GM18519 (cell line): ENCODE measurements at regions not wholly inside any gene's neighbourhood (a gene's known extent, or its start where the extent isn't known, plus 50 kb on each side); places are given as distances from the start of the nearest gene placed in this dataset.

ENCODE experiments used
- ATAC-seq: cut with Tn5 transposase; IDR thresholded peaks from one replicate; pipeline ENCODE4 v1.9.1; 2021; ENCODE audit warnings: mild to moderate bottlenecking, moderate library complexity; ENCODE audit not compliant: unreplicated experiment, low FRiP score

- no peak for ATAC-seq
Observed at GRCh38 chr21:17903929-17904639, 84.9 kb upstream of the C21orf91 start.

- ATAC-seq, result no peak
Observed at GRCh38 chr21:17903029-17903806, 84.1 kb upstream of the C21orf91 start.

GRCh38 chr21:17901458-17902079 lies 82.4 kb upstream of the C21orf91 start:
- ATAC-seq, result no peak

GRCh38 chr21:17900990-17901385 lies 81.8 kb upstream of the C21orf91 start:
- ATAC-seq, result no peak

GRCh38 chr21:17900281-17900989 lies 81.3 kb upstream of the C21orf91 start:
- ATAC-seq, result no peak

- no peak for ATAC-seq
Observed at GRCh38 chr21:17889171-17889570, 70.0 kb upstream of the C21orf91 start.

GRCh38 chr21:17869115-17869514 lies 50.0 kb upstream of the C21orf91 start:
- no peak for ATAC-seq
